NCI-H748 (cell line): ENCODE measurements at regions not wholly inside any gene's neighbourhood (a gene's known extent, or its start where the extent isn't known, plus 50 kb on each side); places are given as distances from the start of the nearest gene placed in this dataset.

ENCODE experiments used
- DNase-seq: peaks from one replicate; lab custom pipeline; 2025; ENCODE audit not compliant: unreplicated experiment; lab: John Stamatoyannopoulos, UW

DNA sequence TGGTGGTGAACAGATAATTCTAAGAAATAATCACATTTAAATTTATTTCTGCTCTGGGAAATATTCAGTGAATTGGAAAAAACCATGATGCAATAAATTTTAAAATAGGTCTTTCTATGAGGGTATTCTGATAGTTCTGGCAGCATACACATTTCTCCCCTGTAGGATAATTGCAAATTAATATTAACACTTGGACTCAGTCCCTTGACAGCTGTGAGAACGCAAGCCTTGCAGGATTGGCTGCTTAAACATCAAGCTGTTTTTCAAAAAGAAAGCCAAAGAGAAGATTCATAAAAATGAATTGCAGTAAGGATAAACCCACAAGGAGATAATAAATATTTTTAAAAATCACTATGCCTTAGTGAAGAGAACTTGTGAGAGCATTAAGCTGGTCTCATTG is 180.0 kb downstream of the MTRR start:
- DNase-seq = no peak

DNA sequence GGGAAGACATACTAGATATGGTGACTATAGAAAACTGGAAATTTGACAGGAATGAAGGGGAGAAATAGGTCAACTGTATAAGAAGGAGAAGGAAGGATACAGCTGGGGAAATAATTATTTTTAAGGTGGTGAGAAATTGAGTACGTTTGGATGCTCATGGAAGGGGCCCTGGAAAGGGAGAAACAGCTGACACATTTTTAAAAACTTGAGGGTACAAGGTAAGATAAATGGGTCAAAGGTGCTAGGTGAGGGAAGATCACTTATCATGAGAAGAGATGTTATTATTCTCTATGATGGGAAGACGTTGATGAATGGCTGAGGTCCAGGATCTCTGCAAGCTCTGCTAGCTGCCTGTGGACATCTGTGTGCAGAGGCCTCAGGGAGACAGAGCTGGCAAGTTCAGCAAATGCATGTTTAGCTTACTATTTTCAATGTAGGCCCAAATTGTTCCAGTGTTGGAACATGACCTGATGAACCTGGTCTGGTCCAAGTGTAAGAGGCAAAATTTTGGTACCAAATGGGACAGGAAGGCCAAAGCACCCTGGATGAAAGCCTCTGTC is 181.7 kb downstream of the MTRR start:
- no peak for DNase-seq

DNA sequence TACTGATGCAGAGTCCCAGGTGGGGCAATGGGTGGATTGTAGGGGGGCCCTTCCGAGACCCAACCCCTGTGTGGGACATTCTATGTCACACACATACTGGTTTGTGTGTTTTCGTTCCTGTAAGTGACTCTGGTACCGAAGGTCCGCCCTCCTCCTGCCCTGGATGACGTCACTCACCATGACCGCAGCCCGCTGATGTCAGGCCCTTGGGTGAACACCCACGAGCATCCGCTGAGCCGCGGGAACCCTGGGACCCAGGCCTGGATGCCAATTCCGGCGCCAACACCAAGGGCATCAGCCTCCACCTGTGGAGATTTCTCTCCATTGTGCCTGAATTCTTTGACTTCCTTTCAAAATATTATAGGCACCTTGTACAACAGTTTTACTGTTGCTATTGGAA is 184.3 kb downstream of the MTRR start:
- DNase-seq = no peak

DNA sequence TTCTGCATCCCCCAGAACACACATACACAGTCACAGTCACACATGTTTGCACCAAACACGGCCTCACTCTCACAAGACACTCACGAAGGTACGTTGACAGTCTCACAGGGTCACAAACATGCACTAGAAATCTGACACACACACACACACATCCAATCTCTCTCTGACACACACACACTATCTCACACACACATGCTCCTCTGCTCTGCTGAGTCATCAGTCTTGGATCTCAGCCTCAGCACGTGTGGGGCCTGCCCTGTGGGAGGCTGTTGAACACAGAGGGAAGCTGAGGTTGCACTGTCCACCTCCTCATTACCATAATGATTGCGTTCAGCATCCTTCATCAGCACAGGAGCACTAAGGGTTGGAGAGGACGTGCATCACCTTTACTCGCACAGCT is 188.8 kb downstream of the MTRR start:
- DNase-seq = no peak

- DNase-seq = no peak
These were observed 189.8 kb downstream of the MTRR start for GRCh38 chr5:8058616-8059190.

- no peak for DNase-seq
These were observed 190.4 kb downstream of the MTRR start for GRCh38 chr5:8059337-8059736.

DNA sequence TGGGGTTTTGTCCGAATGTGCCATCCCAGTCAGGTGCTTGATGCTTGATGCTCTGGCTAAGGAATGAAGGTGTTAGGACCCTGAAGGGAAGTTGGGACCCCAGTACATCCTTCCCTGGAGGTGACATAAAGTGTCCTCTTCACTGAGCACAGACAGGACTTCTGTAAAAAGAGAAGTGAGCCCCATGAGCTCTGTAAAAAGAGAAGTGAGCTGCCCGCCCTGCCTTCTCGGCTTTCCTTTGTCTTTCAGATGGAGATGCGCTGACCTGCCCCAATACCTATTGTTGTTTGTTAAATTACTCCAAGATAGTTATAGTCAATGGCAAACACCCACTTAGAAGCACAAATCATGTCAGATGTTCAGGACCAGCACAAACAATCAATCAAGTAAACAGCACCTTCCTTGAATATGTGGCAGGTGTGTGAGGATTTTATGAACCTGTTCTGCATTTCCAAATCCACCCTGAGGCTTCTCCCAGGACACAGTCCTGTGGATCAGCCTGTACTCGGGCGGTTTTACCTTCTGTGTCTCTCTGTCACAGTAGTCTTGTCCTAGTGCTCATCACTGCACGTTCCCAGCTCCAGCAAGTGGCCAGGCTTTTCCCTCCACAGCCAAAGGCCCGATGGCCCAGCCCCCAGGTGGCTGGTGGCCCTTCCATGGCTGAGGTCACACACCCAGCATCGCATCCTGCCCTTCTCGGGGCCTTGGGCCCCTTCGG is 191.4 kb downstream of the MTRR start:
- DNase-seq = peak; percentile 84

DNA sequence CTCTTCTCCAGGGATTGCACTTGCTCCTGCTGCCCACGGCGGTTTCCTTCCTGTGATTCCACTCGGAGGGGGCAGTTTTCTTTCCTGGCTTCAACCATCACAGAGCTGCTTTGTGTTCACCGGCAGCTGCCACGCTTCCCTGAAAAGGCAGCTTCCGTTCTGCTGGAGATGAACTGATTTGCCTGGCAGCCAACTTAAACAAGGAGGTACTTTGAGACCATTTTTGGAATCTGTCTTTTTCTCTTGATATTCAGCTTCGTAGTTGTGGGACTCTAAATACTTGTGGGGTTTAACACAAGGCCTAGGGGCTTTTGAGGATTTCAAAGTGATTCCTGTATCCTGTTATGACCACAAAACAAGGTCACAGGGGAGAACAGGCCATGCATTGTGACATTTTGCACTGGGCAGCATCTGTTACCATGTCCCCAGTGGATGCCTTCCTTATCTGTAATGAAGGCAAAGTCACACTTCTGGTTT is 192.0 kb downstream of the MTRR start:
- peak; percentile 84 for DNase-seq

DNA sequence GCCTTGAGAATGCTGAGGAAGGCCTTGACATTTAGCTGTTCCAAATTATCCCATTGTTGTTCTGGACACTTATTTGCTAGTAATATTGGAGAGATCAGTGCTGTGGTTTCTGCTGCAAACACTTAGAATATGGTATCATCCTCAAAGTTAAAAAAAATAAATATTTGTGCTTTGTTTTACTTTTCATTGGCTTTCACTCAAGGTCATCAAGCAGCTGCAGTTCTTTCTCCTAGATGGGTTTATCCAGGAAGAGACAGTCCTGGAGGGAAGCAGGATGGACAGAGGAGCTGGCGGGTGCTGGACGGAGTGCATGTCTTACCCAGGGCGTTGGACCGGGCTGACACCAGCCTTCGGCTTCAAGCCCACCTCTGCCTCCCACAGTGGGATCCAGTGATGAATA is 193.6 kb downstream of the MTRR start:
- DNase-seq = no peak

DNA sequence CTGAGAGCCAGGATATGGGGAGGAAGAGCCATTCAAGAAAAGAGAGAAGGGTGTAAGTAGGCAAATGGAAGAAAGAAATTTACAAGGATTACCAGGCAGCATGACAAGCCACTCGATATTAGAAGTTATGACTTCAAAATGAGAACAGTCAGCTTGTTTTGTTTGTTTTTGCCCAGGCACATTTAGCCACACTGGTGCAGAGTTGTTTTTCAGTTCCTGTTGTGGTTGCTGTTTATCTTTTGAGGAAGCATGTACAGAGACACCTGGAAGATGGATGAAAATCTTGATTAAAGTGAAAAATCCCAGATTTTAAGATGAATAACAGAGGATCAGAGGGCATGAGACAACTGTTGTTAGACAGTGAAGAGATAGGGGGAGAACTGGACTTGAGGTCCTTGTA is 199.1 kb downstream of the MTRR start:
- DNase-seq = no peak

GRCh38 chr5:8070138-8070537 is 201.2 kb downstream of the MTRR start:
- DNase-seq = no peak

DNA sequence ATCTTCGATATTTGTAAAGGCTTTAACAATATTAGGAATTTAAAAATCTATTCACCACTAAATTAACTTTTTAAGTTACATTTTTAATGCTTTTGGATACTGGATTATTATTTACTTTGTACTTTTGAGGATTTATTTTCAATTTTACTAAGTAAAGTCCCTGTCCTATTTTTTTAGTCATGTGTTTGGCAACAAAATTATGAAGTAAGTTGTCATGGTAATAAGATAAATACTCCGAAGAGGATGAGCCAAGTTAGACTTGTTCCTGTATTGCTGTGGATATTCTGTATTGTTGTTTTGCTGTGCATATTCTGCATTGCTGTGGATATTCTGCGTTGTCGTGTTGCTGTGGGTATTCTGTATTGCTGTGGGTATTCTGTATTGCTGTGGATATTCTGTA is 210.1 kb downstream of the MTRR start:
- DNase-seq = peak; percentile 37

DNA sequence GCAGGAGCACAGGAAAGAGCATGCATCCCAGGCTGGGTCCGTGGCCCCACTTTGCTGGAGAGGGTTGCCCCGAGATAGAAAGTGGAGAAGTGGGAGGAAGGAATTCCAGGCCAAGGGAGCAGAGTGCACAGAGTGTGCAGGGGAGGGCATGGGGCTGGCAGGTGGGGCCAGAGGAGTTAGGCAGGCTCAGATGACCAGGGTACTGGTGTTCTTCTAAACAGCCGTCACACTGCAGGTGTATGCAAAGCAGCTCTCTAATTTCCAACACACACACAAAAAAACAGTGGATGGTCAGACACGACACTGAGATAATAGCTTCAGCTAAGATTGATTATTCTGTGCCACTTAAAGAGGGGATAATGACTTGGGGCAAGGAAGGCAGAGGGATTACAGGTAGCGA is 212.2 kb downstream of the MTRR start:
- DNase-seq = peak; percentile 99

DNA sequence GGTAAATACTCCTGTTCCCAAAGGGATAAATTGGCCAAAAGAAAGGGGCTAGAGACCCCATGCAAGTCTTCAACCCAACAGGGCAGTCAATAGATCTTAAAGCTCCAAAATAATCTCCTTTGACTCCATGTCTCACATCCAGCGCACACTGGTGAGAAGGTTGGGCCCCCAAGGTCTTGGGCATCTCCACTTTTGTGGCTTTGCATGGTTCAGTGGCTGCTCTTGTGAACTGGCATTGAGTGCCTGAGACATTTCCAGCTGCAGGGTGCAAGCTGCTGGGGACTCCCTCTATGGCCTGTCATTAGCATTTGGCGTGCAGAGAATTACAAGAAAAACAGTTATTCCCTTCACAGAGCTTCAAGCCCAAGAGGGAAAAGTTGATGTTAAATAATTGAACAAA is 224.7 kb downstream of the MTRR start:
- no peak for DNase-seq

- DNase-seq = no peak
These were observed 225.4 kb downstream of the MTRR start for GRCh38 chr5:8094304-8094703.

- DNase-seq = no peak
These were observed 228.2 kb downstream of the MTRR start for GRCh38 chr5:8097146-8097545.

GRCh38 chr5:8098081-8098480 is 229.1 kb downstream of the MTRR start:
- DNase-seq = no peak

GRCh38 chr5:8102714-8103113 is 233.8 kb downstream of the MTRR start:
- no peak for DNase-seq

DNA sequence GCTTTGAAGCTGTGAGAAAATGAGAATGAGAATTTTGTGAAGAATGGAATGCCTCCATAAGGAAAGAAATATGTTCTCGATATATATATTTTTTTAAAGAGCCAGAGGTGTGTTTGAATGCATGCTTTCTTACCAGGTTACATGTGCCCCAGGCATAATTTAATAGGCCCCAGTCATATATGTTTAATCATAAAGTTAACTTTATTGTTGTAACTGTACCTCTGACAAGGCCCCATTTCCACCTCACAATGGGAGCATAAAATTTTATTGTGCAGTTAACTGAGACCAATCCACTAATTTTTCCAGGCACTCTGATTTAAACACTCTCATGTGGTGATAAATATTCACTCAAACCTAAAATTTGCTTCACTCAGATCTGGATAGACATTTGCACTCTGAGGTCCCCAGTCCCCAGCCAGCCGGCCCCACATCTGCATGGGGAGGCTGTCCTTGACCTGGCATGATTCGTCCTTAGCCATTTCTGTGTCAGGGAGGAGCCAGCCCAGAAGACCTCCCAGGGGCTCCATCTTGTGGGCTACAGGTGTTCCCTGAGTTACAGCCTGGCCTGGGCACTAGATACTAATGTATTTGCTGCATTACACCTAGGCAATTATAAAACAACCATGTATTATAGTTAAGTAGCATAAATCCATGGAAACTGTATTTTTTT is 245.8 kb downstream of the MTRR start:
- DNase-seq = peak; percentile 39

GRCh38 chr5:8123559-8123958 is 254.6 kb downstream of the MTRR start:
- DNase-seq = no peak

DNA sequence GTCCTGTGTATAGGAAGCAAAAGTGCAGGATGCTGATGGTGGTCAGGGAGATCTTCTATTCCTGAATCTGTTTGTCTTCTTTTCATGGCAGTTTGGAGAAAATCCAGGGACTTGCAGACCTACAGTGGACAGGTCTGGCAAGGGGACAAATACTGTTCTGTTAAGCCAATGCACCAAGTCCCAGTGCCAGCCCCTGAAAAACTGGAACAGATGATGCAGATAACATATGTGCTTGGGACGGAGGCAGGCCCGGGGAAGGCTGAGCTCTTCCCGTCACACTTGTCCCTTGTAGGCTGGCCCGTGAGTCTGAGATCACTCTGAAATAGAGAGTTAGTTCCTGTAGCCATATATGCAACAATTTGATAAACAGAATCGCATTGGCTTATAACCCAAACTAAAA is 265.7 kb downstream of the MTRR start:
- DNase-seq = no peak

DNA sequence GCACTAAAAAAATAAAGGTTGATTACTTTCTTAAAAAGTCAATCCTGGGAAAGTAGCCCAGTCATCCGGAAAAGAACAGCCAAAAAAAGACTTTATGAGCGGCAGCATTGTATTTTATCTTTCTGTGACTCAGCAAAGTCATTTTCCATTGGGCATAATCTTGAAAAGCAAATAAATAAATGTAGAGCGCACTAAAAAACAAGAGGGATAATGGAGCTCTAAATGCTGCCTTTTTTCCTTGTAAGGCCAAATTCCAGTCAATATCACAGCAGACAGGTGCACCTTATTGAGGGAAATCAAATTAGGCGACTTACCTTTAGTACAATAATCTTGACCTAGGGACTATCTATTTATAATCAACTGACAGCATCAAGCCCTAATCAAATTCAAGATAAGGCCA is 266.8 kb downstream of the MTRR start:
- DNase-seq = peak; percentile 73
